Motor neuron (in vitro differentiated cells): ENCODE measurements at regions not wholly inside any gene's neighbourhood (a gene's known extent, or its start where the extent isn't known, plus 50 kb on each side); places are given as distances from the start of the nearest gene placed in this dataset.

Experiments
- ATAC-seq, 8 experiments: fragments of 200-7000 bp; cut with Tn5 transposase; replicated peaks in 6 of 8; 2 replicates each; pipeline ENCODE4 v1.8.0; 2021; ENCODE audit warnings: mild to moderate bottlenecking in 8 of 8, moderate library complexity in 8 of 8
- H3K27ac ChIP-seq, 2 donors: fragments of 250-450 bp; sonication (Bioruptor Pico); 2 replicates each; pipeline ENCODE4 v1.9.0; 2021; ENCODE audit warnings: antibody characterized with exemption in 2 of 2, mild to moderate bottlenecking in 2 of 2, moderate library complexity in 1 of 2
- H3K4me1 ChIP-seq, 2 donors: fragments of 250-450 bp; sonication (Bioruptor Pico); replicated peaks in 1 of 2; 2 replicates each; pipeline ENCODE4 v1.6.1; 2021; ENCODE audit warnings: antibody characterized with exemption in 2 of 2, mild to moderate bottlenecking in 2 of 2, moderate library complexity in 1 of 2
- H3K4me3 ChIP-seq, 5 donors: fragments of 250-450 bp; sonication (Bioruptor Pico); 2 replicates each; pipeline ENCODE4 v1.9.0; 2021; ENCODE audit warnings: antibody characterized with exemption in 5 of 5, mild to moderate bottlenecking in 5 of 5, moderate library complexity in 4 of 5
- WGBS, 10 experiments: fragments of 450-650 bp; shearing (Covaris generic); methylation state at CpG; one replicate each; pipeline ENCODE4 v1.0.0; 2022; 5-methylcytosine and 5-hydroxymethylcytosine counted together
- in situ Hi-C, 9 experiments: fragments of 400-800 bp; cut with MboI; loops; one replicate each; pipeline ENCODE4 v1.15.0; 2021; ENCODE audit warnings: low sequenced_read_pairs in 9 of 9, low pct_unique_long_range_greater_than_20kb in 2 of 9; ENCODE audit not compliant: unreplicated experiment in 9 of 9

DNA sequence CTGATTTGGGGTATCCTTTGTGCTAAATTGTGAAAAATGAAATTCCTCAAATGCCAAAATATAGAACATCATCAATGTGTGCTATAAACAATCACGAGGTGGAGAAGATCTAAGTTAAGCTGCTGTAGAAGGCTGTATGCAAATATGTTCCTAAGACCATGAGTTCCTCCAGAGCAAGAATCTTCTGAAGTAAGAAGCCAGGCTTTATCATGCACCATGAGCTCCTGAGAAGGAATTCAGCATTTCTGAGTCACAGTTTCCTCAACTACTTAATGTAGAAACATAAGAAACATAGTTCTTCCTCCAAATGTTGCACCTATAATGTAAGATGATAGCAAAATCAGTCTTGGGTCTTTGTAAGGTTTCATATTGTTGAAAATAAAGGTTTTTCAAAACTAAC is 241.7 kb upstream of the MDFIC2 start:
- Histone ChIP-seq H3K27ac (no peak overlapping the region), H3K4me1 (no peaks in the 10 kb centered on the region), H3K4me3 (no peak overlapping the region)
- WGBS, 10 experiments = 14 to 67% (median 50%) methylated on average over 1 of the region's 1 CpG; no CpG with 5 or more reads in 5 of the 10 experiments
- ATAC-seq = peak in 2 of 8 experiments; percentile 70 to 71
- in situ Hi-C loops = loop anchor here in 1 of 9 experiments (25.0 kb wide), 1 partner anchor 433 kb away; no protein-coding TSS in a partner anchor

DNA sequence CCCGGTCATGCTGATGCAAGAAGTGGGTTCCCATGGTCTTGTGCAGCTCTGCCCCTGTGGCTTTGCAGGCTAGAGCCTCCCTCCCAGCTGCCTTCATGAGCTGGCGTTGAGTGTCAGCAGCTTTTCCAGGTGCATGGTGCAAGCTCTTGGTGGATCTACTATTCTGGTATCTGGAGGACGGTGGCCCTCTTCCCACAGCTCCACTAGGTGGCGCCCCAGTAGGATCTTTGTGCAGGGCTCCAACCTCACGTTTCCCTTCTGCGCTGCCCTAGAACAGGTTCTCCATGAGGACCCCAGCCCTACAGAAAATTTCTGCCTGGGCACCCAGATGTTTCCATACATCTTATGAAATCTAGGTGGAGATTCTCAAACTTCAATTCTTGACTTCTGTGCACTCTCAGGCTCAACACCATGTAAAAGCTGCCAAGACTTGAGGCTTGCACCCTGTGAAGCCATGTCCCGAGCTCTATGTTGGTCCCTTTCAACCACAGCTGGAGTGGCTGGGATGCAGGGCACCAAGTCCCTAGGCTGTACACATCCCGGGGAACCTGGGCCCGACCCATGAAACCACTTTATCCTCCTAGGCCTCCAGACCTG is 238.4 kb upstream of the MDFIC2 start:
- Histone ChIP-seq H3K27ac (no peak overlapping the region), H3K4me3 (no peak overlapping the region), H3K4me1 (peaks cover 0 to 7% of the 10 kb centered on the region in 2 donors)
- peak in 4 of 8 experiments; percentile 33 to 95 (median 94) for ATAC-seq
- in situ Hi-C loops = loop anchor here in 1 of 9 experiments (25.0 kb wide), 1 partner anchor 436 kb away; no protein-coding TSS in a partner anchor
- 17 to 100% (median 45%) methylated on average over 1 to 6 of the region's 9 CpGs; no CpG with 5 or more reads in 4 of the 10 experiments for WGBS, 10 experiments

DNA sequence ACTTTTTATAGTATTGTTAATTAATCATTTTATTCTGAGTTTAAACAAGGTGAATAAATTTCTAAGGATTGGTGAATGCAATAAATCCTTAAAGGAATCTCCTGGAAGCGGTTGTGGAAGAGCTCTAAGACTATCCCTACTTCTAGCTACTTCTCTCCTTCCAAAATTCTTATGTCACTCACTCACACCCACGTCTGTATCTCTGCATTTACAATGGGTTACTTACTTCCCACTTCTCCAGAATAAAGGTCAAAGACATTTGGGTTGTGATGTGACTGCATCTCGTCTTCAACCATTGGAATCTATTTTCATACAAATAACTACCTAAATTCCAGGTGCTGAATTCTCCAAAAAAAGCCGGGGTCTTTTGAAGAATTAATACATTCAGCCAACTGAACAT is 234.2 kb upstream of the MDFIC2 start:
- H3K4me3 ChIP-seq = no peak overlapping the region
- in situ Hi-C loops = loop anchor here in 5 of 9 experiments (25.0 kb wide), 4 partner anchors 459 to 1066 kb away; partner anchors contain the start of gene FOXP1 (in 1 of the 5)
- peaks cover 0 to 7% of the 10 kb centered on the region in 2 donors for H3K4me1 ChIP-seq
- no peak overlapping the region for H3K27ac ChIP-seq
- WGBS, 10 experiments = 28 to 94% (median 69%) methylated on average over 1 to 4 of the region's 4 CpGs
- ATAC-seq = no peak

DNA sequence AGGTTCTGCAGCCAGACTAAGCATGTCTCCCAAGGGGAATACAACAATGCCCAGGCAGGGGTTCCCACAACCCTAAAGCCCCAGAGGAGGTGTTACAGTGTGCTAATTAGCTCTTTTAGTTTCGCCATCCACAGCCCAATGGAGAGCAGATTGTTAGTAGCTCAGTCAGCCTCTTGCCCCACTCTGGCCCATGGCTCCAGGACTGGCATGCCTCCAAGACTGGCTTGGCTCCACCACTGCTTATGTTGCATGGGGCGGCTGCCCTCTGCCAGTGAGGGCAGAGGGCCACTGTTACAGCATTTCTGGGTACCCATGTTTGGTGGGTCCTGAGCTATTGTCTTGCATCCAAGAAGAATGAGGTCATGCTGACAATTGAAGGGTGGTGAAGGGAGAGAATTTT is 231.1 kb upstream of the MDFIC2 start:
- 0 to 100% (median 80%) methylated on average over 1 of the region's 2 CpGs; no CpG with 5 or more reads in 5 of the 10 experiments for WGBS, 10 experiments
- Histone ChIP-seq H3K4me1 (peaks cover 0 to 7% of the 10 kb centered on the region in 2 donors), H3K27ac (no peak overlapping the region), H3K4me3 (no peak overlapping the region)
- in situ Hi-C loops = loop anchor here in 5 of 9 experiments (25.0 kb wide), 4 partner anchors 456 to 1069 kb away; partner anchors contain the start of gene FOXP1 (in 1 of the 5)
- ATAC-seq = no peak

DNA sequence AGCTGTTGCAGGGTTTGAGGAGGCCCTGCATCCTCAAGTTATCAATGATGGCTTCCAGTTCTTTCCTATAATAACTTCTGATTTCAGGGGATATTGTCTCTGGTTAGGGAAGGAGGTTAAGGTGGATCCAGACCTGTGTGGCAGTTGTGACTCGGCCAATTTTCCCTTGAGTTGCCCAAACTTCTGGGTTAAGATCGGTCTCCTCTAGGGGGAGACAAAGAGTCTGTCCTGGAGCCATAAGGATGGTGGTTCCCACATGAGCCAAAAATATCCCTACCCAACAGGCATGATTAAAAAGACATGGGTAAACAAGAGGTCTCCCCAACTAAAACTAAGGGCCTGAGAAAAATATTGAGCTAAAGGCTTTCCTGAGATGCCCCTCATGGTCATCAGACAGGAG is 227.5 kb upstream of the MDFIC2 start:
- H3K4me3 ChIP-seq = no peak overlapping the region
- H3K4me1 ChIP-seq = no peaks in the 10 kb centered on the region
- in situ Hi-C loops = loop anchor here in 5 of 9 experiments (25.0 kb wide), 4 partner anchors 453 to 1072 kb away; partner anchors contain the start of gene FOXP1 (in 1 of the 5)
- ATAC-seq = no peak
- WGBS, 10 experiments = 24 to 100% (median 83%) methylated on average over 1 to 2 of the region's 2 CpGs; no CpG with 5 or more reads in 3 of the 10 experiments
- no peak overlapping the region for H3K27ac ChIP-seq

DNA sequence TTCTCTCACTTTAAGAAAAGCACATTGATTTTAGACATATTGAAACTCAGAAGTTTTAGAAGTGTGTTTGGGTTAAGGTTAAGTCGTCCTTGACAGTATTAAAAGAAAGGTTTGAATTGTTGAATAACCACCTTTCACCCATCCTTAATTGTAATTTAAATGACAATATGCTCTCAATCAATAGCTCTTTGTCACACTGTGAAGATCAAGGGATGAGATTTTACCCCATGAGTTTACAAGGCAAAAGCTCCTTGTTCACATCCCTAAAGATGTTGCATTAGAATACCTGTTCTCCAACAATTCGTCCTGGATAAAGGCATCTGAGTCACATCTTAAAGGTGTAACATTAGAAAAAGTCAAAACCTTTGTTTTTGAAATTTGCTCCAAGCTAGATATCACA is 220.4 kb upstream of the MDFIC2 start:
- Histone ChIP-seq H3K4me1 (peaks cover 0 to 17% of the 10 kb centered on the region in 2 donors), H3K27ac (no peak overlapping the region), H3K4me3 (no peak overlapping the region)
- WGBS, 10 experiments = 6 to 40% (median 23%) methylated on average over 2 of the region's 2 CpGs; no CpG with 5 or more reads in 1 of the 10 experiments
- no peak for ATAC-seq
- in situ Hi-C loops = loop anchor here in 5 of 9 experiments (25.0 kb wide), 4 partner anchors 446 to 1079 kb away; partner anchors contain the start of gene FOXP1 (in 1 of the 5)

DNA sequence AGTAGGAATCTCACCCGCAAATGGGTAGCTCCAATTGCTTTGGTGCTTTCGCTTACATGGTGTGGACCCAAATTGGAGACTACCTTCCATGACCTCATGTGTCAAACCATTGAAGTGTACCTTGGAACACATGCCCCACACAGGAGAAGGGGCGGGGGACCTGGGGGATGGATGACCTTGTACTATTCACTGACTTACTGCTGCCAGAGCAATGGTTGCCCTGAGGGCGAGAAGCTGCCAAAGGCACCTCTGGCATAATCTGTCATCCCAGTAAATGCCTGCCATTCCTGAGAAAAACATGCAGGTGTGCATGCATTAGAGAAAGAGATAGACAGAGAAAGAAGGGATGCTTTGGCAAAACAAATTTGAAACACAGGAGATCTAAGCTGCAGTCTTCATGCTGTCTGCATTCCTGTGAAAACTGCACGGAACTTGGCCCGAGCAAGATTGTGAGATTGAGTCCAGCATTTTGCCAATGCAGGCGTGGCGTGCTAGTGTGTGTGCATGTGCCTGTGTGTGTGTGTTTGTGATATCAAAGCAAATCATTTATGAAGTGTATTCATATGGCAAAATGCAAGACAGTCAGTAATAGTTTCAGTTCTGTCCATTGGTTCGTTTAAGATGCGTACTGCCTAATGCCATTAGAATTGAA is 219.5 kb upstream of the MDFIC2 start:
- in situ Hi-C loops = loop anchor here in 5 of 9 experiments (25.0 kb wide), 4 partner anchors 445 to 1080 kb away; partner anchors contain the start of gene FOXP1 (in 1 of the 5)

DNA sequence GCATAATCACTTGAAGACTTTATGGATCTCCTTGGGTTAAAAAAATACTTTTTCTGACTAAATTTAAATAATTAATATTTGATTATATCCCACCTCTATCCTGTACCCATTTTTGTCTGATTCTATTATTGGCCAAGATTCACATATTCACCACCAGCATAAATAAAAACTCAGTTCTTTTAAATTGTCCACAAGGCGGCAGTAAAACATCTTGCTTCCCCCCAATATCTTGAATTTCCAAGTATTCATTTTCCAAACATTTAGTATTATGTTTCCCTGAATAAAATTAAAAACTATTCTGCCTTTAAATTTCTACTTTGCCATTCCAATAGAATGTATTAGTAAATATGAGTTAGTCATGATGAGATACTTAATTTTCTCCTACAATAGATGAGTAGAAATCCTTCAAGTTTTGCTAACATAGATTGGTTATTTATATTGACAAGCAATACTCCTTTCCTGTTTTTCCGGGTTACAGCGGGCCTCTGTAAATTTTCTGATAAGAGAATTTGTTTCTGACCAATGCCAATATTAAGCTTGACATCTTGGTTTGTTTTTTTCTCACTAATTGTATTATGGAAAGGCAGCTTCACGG is 218.7 kb upstream of the MDFIC2 start:
- ATAC-seq = no peak
- in situ Hi-C loops = loop anchor here in 5 of 9 experiments (25.0 kb wide), 4 partner anchors 444 to 1081 kb away; partner anchors contain the start of gene FOXP1 (in 1 of the 5)
- WGBS, 10 experiments = 11 to 52% (median 35%) methylated on average over 2 to 4 of the region's 4 CpGs
- Histone ChIP-seq H3K4me1 (peaks cover 0 to 17% of the 10 kb centered on the region in 2 donors), H3K27ac (no peak overlapping the region), H3K4me3 (no peak overlapping the region)

More for the DNA sequence above, 219.5 kb upstream of the MDFIC2 start:
- H3K4me3 ChIP-seq = no peak overlapping the region
- ATAC-seq = no peak
- WGBS, 10 experiments = 67 to 100% (median 92%) methylated on average over 1 to 9 of the region's 10 CpGs; no CpG with 5 or more reads in 1 of the 10 experiments
- no peak overlapping the region for H3K27ac ChIP-seq
- peaks cover 0 to 17% of the 10 kb centered on the region in 2 donors for H3K4me1 ChIP-seq

DNA sequence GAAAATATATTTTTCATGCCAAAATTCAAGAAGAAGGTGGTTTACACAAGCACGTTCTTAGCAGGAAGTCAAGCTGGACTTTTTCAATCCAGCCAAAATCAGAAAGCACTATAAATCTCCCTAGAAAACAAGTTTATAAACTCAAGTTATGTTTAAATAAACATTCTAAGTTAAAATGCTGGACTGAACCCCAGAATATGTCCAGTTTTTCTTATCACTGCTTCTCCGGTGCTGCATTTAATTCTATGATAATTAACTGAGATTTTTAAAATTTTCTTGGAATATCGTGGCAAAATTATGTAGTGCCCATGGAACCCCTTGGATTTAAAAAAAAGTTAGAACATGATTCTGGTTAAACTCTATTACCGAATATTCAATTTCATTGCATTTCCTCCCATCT is 218.2 kb upstream of the MDFIC2 start:
- in situ Hi-C loops = loop anchor here in 5 of 9 experiments (25.0 kb wide), 4 partner anchors 443 to 1082 kb away; partner anchors contain the start of gene FOXP1 (in 1 of the 5)
- Histone ChIP-seq H3K27ac (no peak overlapping the region), H3K4me1 (peaks cover 0 to 17% of the 10 kb centered on the region in 2 donors), H3K4me3 (no peak overlapping the region)
- WGBS, 10 experiments = 32 to 80% (median 68%) methylated on average over 2 to 4 of the region's 4 CpGs
- ATAC-seq = no peak

DNA sequence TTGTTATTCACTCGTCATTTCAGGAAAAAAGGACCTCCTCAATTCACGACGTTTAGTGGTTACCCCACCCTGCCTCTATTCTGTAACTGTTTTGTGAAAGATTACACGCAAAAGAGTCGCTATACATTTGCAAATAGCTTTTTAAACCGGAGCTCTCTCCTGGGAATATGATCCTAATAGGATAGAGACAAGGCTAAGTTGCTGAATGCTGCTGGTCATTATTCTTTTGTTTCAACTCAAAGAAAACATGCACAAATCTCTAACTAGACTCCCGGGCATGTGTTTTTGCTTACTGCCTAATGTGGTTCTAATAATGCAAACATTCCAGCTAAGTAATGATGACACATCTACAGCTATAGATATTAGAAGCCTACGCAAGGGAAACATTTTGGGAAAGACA is 214.6 kb upstream of the MDFIC2 start:
- 7 to 100% (median 34%) methylated on average over 1 to 8 of the region's 8 CpGs for WGBS, 10 experiments

DNA sequence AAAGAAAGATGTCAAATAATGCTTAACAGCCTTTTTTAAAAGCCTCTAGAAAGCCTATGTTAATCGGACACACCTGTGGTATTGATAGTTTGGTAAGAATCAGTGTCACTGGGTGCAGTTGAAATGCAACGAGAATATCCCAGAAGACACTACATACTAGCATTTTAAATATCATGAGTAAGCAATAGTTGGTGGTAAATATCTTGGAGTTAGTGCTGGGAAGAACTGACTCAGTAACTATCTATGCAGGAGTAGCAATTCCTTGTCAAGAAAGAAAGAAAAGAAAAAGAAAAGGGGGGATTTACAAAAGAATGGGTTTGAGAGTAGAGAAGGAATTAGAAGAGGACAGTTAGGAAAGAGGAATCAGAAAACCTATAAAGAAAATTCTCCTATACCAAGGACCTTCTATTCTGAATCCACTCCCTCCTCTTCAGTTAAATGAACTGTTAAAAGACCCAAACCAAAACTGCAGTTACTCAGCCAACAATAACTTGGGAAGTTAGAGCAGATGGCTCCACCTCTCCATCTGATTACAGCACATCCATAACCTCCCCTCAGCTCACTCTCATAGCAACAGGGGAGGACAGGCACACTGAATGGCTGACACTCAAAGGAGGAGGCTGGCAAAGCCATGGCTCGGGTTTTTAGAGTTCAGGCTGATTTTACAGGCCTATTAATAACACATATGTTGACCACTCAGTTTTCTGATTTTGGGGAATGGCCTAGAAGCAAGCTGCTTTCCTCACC is 207.6 kb upstream of the MDFIC2 start:
- H3K4me1 ChIP-seq = peaks cover 0 to 5% of the 10 kb centered on the region in 2 donors
- WGBS, 10 experiments = 33 to 95% (median 70%) methylated on average over 1 to 3 of the region's 3 CpGs
- in situ Hi-C loops = no loop called here
- H3K27ac ChIP-seq = no peak overlapping the region
- ATAC-seq = peak in 6 of 8 experiments; percentile 52 to 76 (median 66)
- no peak overlapping the region for H3K4me3 ChIP-seq

More for the DNA sequence above, 214.6 kb upstream of the MDFIC2 start:
- Histone ChIP-seq H3K4me1 (peaks cover 0 to 12% of the 10 kb centered on the region in 2 donors), H3K27ac (no peak overlapping the region), H3K4me3 (no peak overlapping the region)
- in situ Hi-C loops = loop anchor here in 5 of 9 experiments (25.0 kb wide), 4 partner anchors 440 to 1085 kb away; partner anchors contain the start of gene FOXP1 (in 1 of the 5)
- ATAC-seq = peak in 5 of 8 experiments; percentile 39 to 56 (median 49)

DNA sequence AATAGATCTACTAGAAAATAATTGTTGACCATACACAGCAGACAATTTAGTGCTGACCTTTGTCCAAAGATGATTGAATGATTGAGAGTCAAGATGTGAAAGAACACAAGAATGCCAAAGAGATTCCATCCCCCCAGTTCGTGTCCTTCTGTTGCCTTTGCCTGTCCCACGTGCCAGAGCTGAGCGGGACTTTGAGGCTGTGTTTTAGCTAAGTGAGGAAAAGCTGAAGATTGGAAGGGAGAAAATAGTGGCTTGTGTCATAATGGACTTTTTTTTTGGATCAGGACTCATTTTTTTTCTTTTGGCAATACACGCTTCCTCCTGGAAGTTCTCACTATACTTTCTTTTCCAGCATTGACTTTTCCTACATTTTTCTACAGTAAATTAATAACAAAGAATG is 206.6 kb upstream of the MDFIC2 start:
- 10 to 100% (median 85%) methylated on average over 1 to 4 of the region's 4 CpGs for WGBS, 10 experiments
- peaks cover 0 to 5% of the 10 kb centered on the region in 2 donors for H3K4me1 ChIP-seq
- H3K27ac ChIP-seq = no peak overlapping the region
- ATAC-seq = no peak
- no peak overlapping the region for H3K4me3 ChIP-seq
- in situ Hi-C loops = no loop called here
